Upper lobe of right lung (tissue), 1 donor: ENCODE measurements at regions not wholly inside any gene's neighbourhood (a gene's known extent, or its start where the extent isn't known, plus 50 kb on each side); places are given as distances from the start of the nearest gene placed in this dataset.

Source experiments
- ATAC-seq: fragments of 200-7000 bp; cut with Tn5 transposase; one replicate; pipeline ENCODE4 v1.9.1; 2020; ENCODE audit warnings: mild to moderate bottlenecking, moderate library complexity
- DNase-seq: peaks from one replicate; pipeline ENCODE4 v3.0.0-alpha.2; 2020
- H3K27ac ChIP-seq: fragments of 200-600 bp; one replicate; pipeline ENCODE4 v1.8.0; 2022
- H3K27me3 ChIP-seq: fragments of 200-600 bp; one replicate; pipeline ENCODE4 v1.8.0; 2022; ENCODE audit warnings: mild to moderate bottlenecking
- H3K36me3 ChIP-seq: fragments of 200-600 bp; one replicate; pipeline ENCODE4 v1.8.0; 2022
- H3K4me1 ChIP-seq: fragments of 200-600 bp; one replicate; pipeline ENCODE4 v1.8.0; 2022
- H3K4me3 ChIP-seq: fragments of 200-600 bp; one replicate; pipeline ENCODE4 v1.8.0; 2022; ENCODE audit warnings: mild to moderate bottlenecking
- H3K9me3 ChIP-seq: fragments of 200-600 bp; one replicate; pipeline ENCODE4 v1.8.0; 2022
- intact Hi-C: fragments of 100-400 bp; cut with DNase I; formaldehyde crosslinking; loops from one replicate; pipeline ENCODE4 v1.11.0; 2022
- TF ChIP-seq, protein P1 (sequence below): fragments of 200-600 bp; IDR thresholded peaks from one replicate; pipeline ENCODE4 v1.8.0; 2022; ENCODE audit warnings: antibody characterized with exemption
- donor health status: DM: no; HTN: yes; CAD: no; lungs with severe emphysema.

DNA sequence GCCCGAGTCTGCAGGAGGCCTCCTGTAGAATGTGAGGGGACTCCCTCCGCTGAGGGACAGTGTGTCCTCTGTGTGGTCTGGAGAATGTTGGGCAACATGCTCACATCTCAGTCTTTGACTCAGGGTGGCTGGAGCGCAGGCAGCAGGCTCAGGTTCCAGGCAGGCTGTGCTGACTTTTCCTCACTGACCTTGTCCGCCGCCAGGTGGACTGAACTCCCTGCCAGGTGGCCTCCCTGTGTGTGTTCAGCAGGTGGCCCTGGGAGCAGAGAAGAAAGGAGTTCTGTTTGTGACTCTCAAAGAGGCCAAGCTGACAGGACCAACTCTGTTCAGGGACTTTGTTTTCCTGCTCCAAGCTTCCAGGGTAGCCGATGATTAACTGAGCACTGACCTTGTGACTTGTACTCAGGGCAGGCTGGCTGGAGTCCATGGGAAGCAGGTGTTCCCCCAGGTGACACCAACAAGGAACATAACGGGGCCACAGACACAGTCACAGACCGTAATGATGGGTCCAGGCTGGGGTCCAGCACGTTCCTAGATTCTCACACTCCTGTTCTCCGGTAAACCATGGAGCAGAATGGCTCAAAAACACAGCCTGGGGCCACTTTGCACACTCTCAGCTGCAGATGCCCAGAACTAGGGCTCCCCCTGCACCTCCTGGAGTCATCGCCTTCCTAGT, 439.8 kb downstream of the RNF144A start:
- intact Hi-C loops, result no loop called here
- TF ChIP-seq, protein P1, sequence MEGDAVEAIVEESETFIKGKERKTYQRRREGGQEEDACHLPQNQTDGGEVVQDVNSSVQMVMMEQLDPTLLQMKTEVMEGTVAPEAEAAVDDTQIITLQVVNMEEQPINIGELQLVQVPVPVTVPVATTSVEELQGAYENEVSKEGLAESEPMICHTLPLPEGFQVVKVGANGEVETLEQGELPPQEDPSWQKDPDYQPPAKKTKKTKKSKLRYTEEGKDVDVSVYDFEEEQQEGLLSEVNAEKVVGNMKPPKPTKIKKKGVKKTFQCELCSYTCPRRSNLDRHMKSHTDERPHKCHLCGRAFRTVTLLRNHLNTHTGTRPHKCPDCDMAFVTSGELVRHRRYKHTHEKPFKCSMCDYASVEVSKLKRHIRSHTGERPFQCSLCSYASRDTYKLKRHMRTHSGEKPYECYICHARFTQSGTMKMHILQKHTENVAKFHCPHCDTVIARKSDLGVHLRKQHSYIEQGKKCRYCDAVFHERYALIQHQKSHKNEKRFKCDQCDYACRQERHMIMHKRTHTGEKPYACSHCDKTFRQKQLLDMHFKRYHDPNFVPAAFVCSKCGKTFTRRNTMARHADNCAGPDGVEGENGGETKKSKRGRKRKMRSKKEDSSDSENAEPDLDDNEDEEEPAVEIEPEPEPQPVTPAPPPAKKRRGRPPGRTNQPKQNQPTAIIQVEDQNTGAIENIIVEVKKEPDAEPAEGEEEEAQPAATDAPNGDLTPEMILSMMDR, result no peak
- no peaks in the 10 kb centered on the region for H3K9me3 ChIP-seq
- no peaks in the 10 kb centered on the region for H3K36me3 ChIP-seq
- no peak overlapping the region for H3K4me3 ChIP-seq
- no peaks in the 10 kb centered on the region for H3K27me3 ChIP-seq
- DNase-seq (no peak), ATAC-seq (peak; percentile 42)
- no peaks in the 10 kb centered on the region for H3K4me1 ChIP-seq
- no peak overlapping the region for H3K27ac ChIP-seq

DNA sequence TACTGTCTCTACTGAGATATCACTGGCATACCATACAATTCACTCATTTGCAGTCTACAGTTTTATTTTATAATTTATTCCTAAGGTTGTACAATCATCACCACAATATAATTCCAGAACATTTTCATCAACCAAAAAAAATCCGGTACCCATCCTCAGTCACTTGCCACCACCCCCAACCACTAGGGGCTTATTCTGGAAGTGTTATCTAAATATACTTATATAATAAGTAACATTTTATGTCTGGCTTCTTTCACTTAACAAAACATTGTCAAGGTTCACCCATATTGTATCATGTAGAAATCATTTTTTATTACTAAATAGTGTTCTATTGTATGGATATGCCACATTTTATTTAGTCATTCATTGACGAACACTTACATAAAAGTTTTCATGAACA, 440.8 kb downstream of the RNF144A start:
- intact Hi-C loops, result no loop called here
- H3K36me3 ChIP-seq, result no peaks in the 10 kb centered on the region
- H3K9me3 ChIP-seq, result no peaks in the 10 kb centered on the region
- no peak overlapping the region for H3K4me3 ChIP-seq
- DNase-seq (no peak), ATAC-seq (no peak)
- TF ChIP-seq, protein P1, result no peak
- no peaks in the 10 kb centered on the region for H3K27me3 ChIP-seq
- no peaks in the 10 kb centered on the region for H3K4me1 ChIP-seq
- no peak overlapping the region for H3K27ac ChIP-seq

DNA sequence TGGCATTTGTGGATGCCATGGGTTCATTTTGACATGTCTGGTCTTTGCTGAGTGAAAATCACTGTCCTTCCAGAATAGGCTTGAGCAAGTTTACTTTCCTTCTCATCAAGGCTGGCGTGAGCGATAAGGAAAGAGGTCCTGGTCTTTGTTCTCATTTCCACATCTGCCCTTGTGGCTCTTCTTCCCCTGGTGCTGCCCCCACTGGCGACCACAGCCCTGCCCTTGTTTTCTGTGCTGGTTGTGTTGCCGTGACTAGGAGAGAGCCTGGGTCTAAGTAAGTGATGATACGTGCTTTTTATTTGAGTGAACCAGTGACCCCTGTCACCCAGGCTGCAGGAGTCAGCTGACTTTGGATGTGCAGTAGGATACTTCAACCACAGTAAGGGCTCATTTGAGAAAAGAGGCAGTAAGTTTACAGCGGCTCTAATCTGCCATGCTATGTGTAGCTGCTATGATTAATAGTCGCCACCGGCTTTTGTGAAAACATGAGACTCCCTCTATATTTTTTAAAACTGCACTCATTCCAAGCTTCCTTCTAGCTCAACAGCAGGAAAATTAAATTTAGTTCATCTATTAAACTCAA, 441.7 kb downstream of the RNF144A start:
- H3K27me3 ChIP-seq, result no peaks in the 10 kb centered on the region
- H3K36me3 ChIP-seq, result no peaks in the 10 kb centered on the region
- intact Hi-C loops, result no loop called here
- H3K4me3 ChIP-seq, result no peak overlapping the region
- no peak overlapping the region for H3K27ac ChIP-seq
- no peaks in the 10 kb centered on the region for H3K9me3 ChIP-seq
- no peaks in the 10 kb centered on the region for H3K4me1 ChIP-seq
- TF ChIP-seq, protein P1, result no peak
- ATAC-seq, result no peak
- no peak for DNase-seq

DNA sequence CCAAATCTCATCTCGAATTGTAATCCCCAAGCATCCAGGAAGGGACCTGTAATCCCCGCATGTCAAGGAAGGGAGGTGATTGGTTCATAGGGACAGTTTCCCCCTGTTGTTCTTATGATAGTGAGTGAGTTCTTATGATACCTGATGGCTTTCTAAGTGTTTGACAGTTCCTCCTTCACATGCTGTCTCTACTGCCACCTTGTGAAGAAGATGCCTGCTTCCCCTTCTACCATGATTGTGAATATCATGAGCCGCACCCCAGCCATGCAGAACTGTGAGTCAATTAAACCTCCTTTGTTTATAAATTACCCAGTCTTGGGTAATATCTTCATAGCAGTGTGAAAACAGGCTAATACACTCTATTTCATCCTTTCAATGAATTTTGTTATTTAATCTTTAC, 446.7 kb downstream of the RNF144A start:
- Histone ChIP-seq H3K4me3 (no peak overlapping the region), H3K4me1 (no peaks in the 10 kb centered on the region), H3K27ac (no peak overlapping the region), H3K9me3 (no peaks in the 10 kb centered on the region), H3K36me3 (no peaks in the 10 kb centered on the region), H3K27me3 (no peaks in the 10 kb centered on the region)
- DNase-seq, result no peak
- no peak for ATAC-seq
- intact Hi-C loops, result no loop called here
- TF ChIP-seq, protein P1, result no peak

DNA sequence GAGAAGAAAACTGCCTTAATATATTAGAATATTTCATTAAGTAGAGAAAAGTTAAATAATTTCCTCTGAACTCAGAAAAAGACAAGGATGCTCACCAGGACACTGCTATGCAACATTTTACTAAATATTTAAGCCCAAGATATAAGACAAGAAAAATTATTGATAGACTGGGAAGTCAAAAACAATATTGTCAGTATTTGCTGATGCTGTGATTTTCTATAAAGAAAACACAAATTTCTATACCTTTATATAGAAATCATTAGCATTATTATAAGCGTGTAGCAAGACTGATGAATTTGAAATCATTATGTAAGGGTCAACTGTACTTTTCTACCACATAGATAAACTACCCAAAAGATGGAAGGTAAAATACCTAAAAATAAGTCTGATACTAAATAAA, 451.0 kb downstream of the RNF144A start:
- H3K36me3 ChIP-seq, result no peaks in the 10 kb centered on the region
- no peak overlapping the region for H3K4me3 ChIP-seq
- ATAC-seq (no peak), DNase-seq (no peak)
- H3K27ac ChIP-seq, result no peak overlapping the region
- no peaks in the 10 kb centered on the region for H3K4me1 ChIP-seq
- no peaks in the 10 kb centered on the region for H3K9me3 ChIP-seq
- intact Hi-C loops, result no loop called here
- TF ChIP-seq, protein P1, result no peak
- no peaks in the 10 kb centered on the region for H3K27me3 ChIP-seq
